ENCODE measurements at regions not wholly inside any gene's neighbourhood (a gene's known extent, or its start where the extent isn't known, plus 50 kb on each side); places are given as distances from the start of the nearest gene placed in this dataset.

- no peaks in the 10 kb centered on the region for H3K9me3 Mint-ChIP-seq (ENCODE audit: unreplicated experiment)
- no peaks in the 10 kb centered on the region for H3K27me3 Mint-ChIP-seq (ENCODE audit: unreplicated experiment)
- no peak overlapping the region for H3K4me3 Mint-ChIP-seq (ENCODE audit: unreplicated experiment)
- no peak for TF ChIP-seq CTCF (IDR thresholded peaks at IDR 0.05; ENCODE audit: unreplicated experiment)
- no peaks in the 10 kb centered on the region for H3K36me3 Mint-ChIP-seq (ENCODE audit: low read depth, unreplicated experiment)
- H3K4me1 Mint-ChIP-seq (ENCODE audit: unreplicated experiment) = no peaks in the 10 kb centered on the region
- no peak overlapping the region for H3K27ac Mint-ChIP-seq (ENCODE audit: unreplicated experiment)
- DNase-seq (ENCODE audit: low spot score) = no peak
These were observed 563.4 kb upstream of the TENM3 start for GRCh38 chr4:181679754-181680153.

GRCh38 chr4:181682367-181683047, 560.7 kb upstream of the TENM3 start:
- no peak for TF ChIP-seq CTCF (IDR thresholded peaks at IDR 0.05; ENCODE audit: unreplicated experiment)
- DNase-seq (ENCODE audit: low spot score) = no peak
- H3K9me3 Mint-ChIP-seq (ENCODE audit: unreplicated experiment) = no peaks in the 10 kb centered on the region
- peaks cover 3% of the 10 kb centered on the region for H3K4me1 Mint-ChIP-seq (ENCODE audit: unreplicated experiment)
- no peaks in the 10 kb centered on the region for H3K36me3 Mint-ChIP-seq (ENCODE audit: low read depth, unreplicated experiment)
- H3K4me3 Mint-ChIP-seq (ENCODE audit: unreplicated experiment) = no peak overlapping the region
- no peaks in the 10 kb centered on the region for H3K27me3 Mint-ChIP-seq (ENCODE audit: unreplicated experiment)
- no peak overlapping the region for H3K27ac Mint-ChIP-seq (ENCODE audit: unreplicated experiment)

GRCh38 chr4:181684310-181684709, 558.9 kb upstream of the TENM3 start:
- Mint-ChIP-seq H3K9me3 (ENCODE audit: unreplicated experiment) (no peaks in the 10 kb centered on the region), H3K36me3 (ENCODE audit: low read depth, unreplicated experiment) (no peaks in the 10 kb centered on the region), H3K4me1 (ENCODE audit: unreplicated experiment) (peaks cover 13% of the 10 kb centered on the region), H3K4me3 (ENCODE audit: unreplicated experiment) (no peak overlapping the region), H3K27ac (ENCODE audit: unreplicated experiment) (no peak overlapping the region), H3K27me3 (ENCODE audit: unreplicated experiment) (no peaks in the 10 kb centered on the region)
- TF ChIP-seq CTCF (IDR thresholded peaks at IDR 0.05; ENCODE audit: unreplicated experiment) = no peak
- DNase-seq (ENCODE audit: low spot score) = no peak

- Mint-ChIP-seq H3K4me1 (ENCODE audit: unreplicated experiment) (peaks cover 13% of the 10 kb centered on the region), H3K27me3 (ENCODE audit: unreplicated experiment) (no peaks in the 10 kb centered on the region), H3K36me3 (ENCODE audit: low read depth, unreplicated experiment) (no peaks in the 10 kb centered on the region), H3K27ac (ENCODE audit: unreplicated experiment) (no peak overlapping the region), H3K9me3 (ENCODE audit: unreplicated experiment) (no peaks in the 10 kb centered on the region), H3K4me3 (ENCODE audit: unreplicated experiment) (no peak overlapping the region)
- no peak for DNase-seq (ENCODE audit: low spot score)
- no peak for TF ChIP-seq CTCF (IDR thresholded peaks at IDR 0.05; ENCODE audit: unreplicated experiment)
These were observed 557.7 kb upstream of the TENM3 start for GRCh38 chr4:181685461-181685860.

GRCh38 chr4:181685911-181686310, 557.3 kb upstream of the TENM3 start:
- Mint-ChIP-seq H3K36me3 (ENCODE audit: low read depth, unreplicated experiment) (no peaks in the 10 kb centered on the region), H3K27ac (ENCODE audit: unreplicated experiment) (no peak overlapping the region), H3K4me1 (ENCODE audit: unreplicated experiment) (peaks cover 13% of the 10 kb centered on the region), H3K9me3 (ENCODE audit: unreplicated experiment) (no peaks in the 10 kb centered on the region), H3K4me3 (ENCODE audit: unreplicated experiment) (no peak overlapping the region), H3K27me3 (ENCODE audit: unreplicated experiment) (no peaks in the 10 kb centered on the region)
- no peak for TF ChIP-seq CTCF (IDR thresholded peaks at IDR 0.05; ENCODE audit: unreplicated experiment)
- DNase-seq (ENCODE audit: low spot score) = no peak

Data from endothelial cell (in vitro differentiated cells).